ENCODE measurements at regions not wholly inside any gene's neighbourhood (a gene's known extent, or its start where the extent isn't known, plus 50 kb on each side); places are given as distances from the start of the nearest gene placed in this dataset.

DNA sequence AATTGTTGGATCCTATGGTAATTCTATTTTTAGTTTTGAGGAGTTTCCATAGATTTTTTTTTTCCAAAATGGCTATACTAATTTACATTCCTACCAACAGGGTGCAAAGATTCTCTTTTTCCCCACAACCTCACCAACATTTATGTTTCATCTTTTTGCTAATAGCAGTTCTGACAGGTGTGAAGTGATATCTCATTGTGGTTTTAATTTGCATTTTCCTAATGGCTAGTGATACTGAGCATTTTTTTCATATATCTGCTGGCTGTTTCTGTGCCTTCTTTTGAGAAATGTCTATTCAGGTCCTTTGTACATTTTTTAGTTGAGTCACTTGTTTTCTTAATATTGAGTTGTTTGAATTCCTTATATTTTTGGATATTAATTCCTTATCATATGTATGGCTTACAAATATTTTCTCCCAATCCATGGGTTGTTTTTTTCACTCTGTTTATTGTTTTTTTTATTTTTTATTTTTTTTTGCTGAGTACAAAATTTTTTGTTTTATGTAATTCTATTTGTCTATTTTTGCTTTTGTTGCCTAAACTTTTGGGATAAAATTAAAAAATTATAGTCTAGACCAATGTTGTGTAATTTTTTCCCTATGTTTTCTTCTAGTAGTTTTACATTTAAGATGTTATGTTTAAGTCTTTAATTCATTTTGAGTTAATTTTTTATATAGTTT lies 205.9 kb upstream of the ADCY1 start:
- no peak for DNase-seq (ENCODE audit: insufficient read length, low spot score, missing footprints)
- H3K27me3 ChIP-seq (ENCODE audit: insufficient read depth, low read length) = no peaks in the 10 kb centered on the region
- no peak overlapping the region for H3K4me3 ChIP-seq (ENCODE audit: insufficient read depth, low read length)
- TF ChIP-seq, protein P1, sequence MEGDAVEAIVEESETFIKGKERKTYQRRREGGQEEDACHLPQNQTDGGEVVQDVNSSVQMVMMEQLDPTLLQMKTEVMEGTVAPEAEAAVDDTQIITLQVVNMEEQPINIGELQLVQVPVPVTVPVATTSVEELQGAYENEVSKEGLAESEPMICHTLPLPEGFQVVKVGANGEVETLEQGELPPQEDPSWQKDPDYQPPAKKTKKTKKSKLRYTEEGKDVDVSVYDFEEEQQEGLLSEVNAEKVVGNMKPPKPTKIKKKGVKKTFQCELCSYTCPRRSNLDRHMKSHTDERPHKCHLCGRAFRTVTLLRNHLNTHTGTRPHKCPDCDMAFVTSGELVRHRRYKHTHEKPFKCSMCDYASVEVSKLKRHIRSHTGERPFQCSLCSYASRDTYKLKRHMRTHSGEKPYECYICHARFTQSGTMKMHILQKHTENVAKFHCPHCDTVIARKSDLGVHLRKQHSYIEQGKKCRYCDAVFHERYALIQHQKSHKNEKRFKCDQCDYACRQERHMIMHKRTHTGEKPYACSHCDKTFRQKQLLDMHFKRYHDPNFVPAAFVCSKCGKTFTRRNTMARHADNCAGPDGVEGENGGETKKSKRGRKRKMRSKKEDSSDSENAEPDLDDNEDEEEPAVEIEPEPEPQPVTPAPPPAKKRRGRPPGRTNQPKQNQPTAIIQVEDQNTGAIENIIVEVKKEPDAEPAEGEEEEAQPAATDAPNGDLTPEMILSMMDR (IDR thresholded peaks at IDR 0.05; ENCODE audit: extremely low read depth, low read depth, low read length) = no peak
- no peaks in the 10 kb centered on the region for H3K36me3 ChIP-seq (ENCODE audit: insufficient read depth, low read length)
- H3K79me2 ChIP-seq (ENCODE audit: insufficient read depth, low read length) = no peaks in the 10 kb centered on the region
- no peak overlapping the region for H3K4me2 ChIP-seq (ENCODE audit: insufficient read depth, low read length)
- no peak overlapping the region for H2AFZ ChIP-seq (ENCODE audit: low read length)
- H3K27ac ChIP-seq (ENCODE audit: low read depth, low read length) = no peak overlapping the region
- no peaks in the 10 kb centered on the region for H3K4me1 ChIP-seq (ENCODE audit: insufficient read depth, low read length)
- H4K20me1 ChIP-seq (ENCODE audit: insufficient read depth, low read length) = no peaks in the 10 kb centered on the region
- no peaks in the 10 kb centered on the region for H3K9me3 ChIP-seq (ENCODE audit: low read depth, low read length)

DNA sequence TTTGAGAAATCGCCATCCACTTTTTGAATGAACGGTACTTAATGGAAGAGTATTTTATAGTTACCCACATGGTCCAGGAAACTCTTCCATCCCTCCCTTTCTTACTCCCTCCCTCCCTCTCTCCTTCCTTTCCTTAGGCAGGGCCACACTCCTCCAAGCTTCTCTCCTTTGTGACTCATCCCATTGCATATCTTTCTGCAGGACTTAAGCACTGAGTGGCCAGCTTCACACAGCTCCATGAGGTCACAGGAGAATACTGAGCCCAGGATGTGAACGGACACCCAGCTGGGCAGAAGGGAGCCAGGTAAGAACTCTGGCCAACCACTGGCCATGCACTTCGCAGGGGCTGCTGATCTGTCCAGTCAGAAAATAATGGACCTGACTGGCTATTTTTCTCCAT lies 189.7 kb upstream of the ADCY1 start:
- no peaks in the 10 kb centered on the region for H4K20me1 ChIP-seq (ENCODE audit: insufficient read depth, low read length)
- H2AFZ ChIP-seq (ENCODE audit: low read length) = no peak overlapping the region
- no peaks in the 10 kb centered on the region for H3K4me1 ChIP-seq (ENCODE audit: insufficient read depth, low read length)

DNA sequence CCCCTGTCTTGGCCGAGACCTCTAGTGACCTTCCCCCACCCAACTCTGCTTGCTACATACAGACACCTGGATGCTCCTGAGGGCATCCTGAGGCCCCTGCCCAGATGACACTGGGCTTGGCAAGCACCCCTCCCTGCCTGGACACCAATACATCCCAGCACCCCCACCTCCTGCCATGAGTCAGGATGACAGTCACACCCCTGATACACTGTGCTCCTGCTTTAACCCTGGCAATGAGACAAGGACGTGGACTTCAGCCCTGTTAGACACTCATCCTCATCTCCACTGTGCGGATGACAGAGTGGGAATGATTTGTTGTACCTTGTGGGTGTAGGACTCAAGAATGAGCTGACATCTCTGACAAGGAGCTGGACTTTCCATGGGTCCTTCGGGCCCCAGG lies 186.3 kb upstream of the ADCY1 start:
- H3K4me2 ChIP-seq (ENCODE audit: insufficient read depth, low read length) = no peak overlapping the region
- TF ChIP-seq, protein P1 (IDR thresholded peaks at IDR 0.05; ENCODE audit: extremely low read depth, low read depth, low read length) = no peak
- H3K4me3 ChIP-seq (ENCODE audit: insufficient read depth, low read length) = no peak overlapping the region
- no peak for DNase-seq (ENCODE audit: insufficient read length, low spot score, missing footprints)
- no peak overlapping the region for H3K27ac ChIP-seq (ENCODE audit: low read depth, low read length)
- H3K9me3 ChIP-seq (ENCODE audit: low read depth, low read length) = no peaks in the 10 kb centered on the region
- H2AFZ ChIP-seq (ENCODE audit: low read length) = no peak overlapping the region
- no peaks in the 10 kb centered on the region for H4K20me1 ChIP-seq (ENCODE audit: insufficient read depth, low read length)
- no peaks in the 10 kb centered on the region for H3K27me3 ChIP-seq (ENCODE audit: insufficient read depth, low read length)
- H3K79me2 ChIP-seq (ENCODE audit: insufficient read depth, low read length) = no peaks in the 10 kb centered on the region
- no peaks in the 10 kb centered on the region for H3K4me1 ChIP-seq (ENCODE audit: insufficient read depth, low read length)
- no peaks in the 10 kb centered on the region for H3K36me3 ChIP-seq (ENCODE audit: insufficient read depth, low read length)

More for the DNA sequence above, 189.7 kb upstream of the ADCY1 start:
- TF ChIP-seq, protein P1 (IDR thresholded peaks at IDR 0.05; ENCODE audit: extremely low read depth, low read depth, low read length) = no peak
- H3K4me3 ChIP-seq (ENCODE audit: insufficient read depth, low read length) = no peak overlapping the region
- no peaks in the 10 kb centered on the region for H3K36me3 ChIP-seq (ENCODE audit: insufficient read depth, low read length)
- no peak for DNase-seq (ENCODE audit: insufficient read length, low spot score, missing footprints)
- H3K9me3 ChIP-seq (ENCODE audit: low read depth, low read length) = no peaks in the 10 kb centered on the region
- no peak overlapping the region for H3K4me2 ChIP-seq (ENCODE audit: insufficient read depth, low read length)
- H3K27me3 ChIP-seq (ENCODE audit: insufficient read depth, low read length) = no peaks in the 10 kb centered on the region
- H3K27ac ChIP-seq (ENCODE audit: low read depth, low read length) = no peak overlapping the region
- H3K79me2 ChIP-seq (ENCODE audit: insufficient read depth, low read length) = no peaks in the 10 kb centered on the region

DNA sequence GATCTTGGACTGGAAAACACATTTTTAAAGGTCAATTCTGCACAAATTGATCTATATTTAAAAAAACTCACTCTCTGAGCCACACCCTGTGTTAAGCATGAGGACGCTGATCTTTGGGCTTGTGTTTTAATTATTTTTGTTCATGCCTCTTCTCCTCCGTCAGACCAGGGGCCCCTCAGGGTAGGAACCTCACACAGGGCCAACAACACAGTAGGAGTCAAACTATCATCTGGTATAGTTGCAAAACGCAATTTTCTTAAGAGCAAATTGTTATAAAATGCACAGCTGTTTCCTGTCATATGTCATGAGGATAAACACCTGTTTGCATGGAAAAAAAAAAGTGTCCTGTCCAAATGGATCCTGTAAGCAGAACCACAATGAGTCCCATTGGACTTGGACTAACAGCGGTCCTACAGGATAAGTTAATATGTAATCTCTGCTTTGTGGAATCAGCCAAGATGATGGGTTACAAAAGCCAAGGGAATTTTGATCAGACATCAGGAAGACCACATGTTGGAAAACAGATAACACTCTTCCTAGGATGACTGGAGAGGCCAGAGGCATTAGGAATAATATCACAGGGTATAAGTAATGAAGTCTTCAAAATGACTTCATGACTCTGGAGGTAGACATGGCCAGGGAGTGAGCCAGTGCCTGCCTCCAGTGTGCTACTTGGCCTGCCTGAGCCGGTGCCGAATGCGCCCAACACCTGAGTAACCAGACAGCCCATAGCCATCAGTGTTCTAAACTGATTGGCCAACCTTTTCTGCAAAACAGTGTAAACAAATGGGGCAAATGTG lies 184.9 kb upstream of the ADCY1 start:
- TF ChIP-seq, protein P1 (IDR thresholded peaks at IDR 0.05; ENCODE audit: extremely low read depth, low read depth, low read length) = no peak
- no peak for DNase-seq (ENCODE audit: insufficient read length, low spot score, missing footprints)
- no peak overlapping the region for H3K27ac ChIP-seq (ENCODE audit: low read depth, low read length)

More for the DNA sequence above, 184.9 kb upstream of the ADCY1 start:
- H3K9me3 ChIP-seq (ENCODE audit: low read depth, low read length) = no peaks in the 10 kb centered on the region
- no peak overlapping the region for H3K4me3 ChIP-seq (ENCODE audit: insufficient read depth, low read length)
- no peaks in the 10 kb centered on the region for H4K20me1 ChIP-seq (ENCODE audit: insufficient read depth, low read length)
- no peaks in the 10 kb centered on the region for H3K4me1 ChIP-seq (ENCODE audit: insufficient read depth, low read length)
- no peaks in the 10 kb centered on the region for H3K36me3 ChIP-seq (ENCODE audit: insufficient read depth, low read length)
- no peaks in the 10 kb centered on the region for H3K79me2 ChIP-seq (ENCODE audit: insufficient read depth, low read length)
- no peak overlapping the region for H2AFZ ChIP-seq (ENCODE audit: low read length)
- no peaks in the 10 kb centered on the region for H3K27me3 ChIP-seq (ENCODE audit: insufficient read depth, low read length)
- H3K4me2 ChIP-seq (ENCODE audit: insufficient read depth, low read length) = no peak overlapping the region
